ENCODE measurements at regions not wholly inside any gene's neighbourhood (a gene's known extent, or its start where the extent isn't known, plus 50 kb on each side); places are given as distances from the start of the nearest gene placed in this dataset.

- no peak for DNase-seq (ENCODE audit: low read depth in 2 of 2)
Observed at GRCh38 chr10:70939441-70940003, 51.2 kb upstream of the PCBD1 start.

DNA sequence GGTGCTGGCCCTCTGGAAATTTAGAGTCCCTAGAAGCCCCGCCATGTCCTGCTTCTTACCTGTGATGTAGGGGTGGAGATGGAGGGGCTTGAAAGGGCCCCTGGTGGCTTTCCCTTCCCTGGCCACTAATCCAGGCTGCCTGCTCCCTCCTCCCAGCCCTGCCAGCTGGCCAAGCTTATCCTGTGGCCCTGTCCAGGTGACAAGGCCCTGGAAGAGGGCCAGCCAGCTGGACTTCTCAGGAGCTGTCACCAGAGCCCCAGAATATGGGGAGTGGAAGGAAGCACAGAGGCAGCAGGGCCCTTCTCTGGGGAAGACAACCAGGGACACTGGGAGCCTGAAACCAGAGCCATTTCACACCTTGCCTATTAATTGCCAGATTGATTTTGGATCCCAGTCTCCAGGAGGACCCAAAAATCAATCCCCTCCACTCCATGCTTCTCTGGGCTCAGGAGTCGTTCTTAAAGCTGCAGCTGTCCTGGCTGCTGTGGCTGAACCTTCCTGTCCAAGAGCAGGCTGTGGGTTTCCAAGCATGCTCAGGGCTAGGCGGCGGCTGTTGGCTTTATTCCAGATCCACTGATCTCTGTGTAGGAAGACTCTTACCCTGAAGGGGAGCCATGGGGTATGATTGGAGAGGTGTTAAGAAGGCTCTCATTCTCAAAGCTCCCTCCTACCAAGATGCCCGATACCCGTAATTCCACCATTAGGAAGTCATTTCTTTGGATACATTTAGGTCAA is 52.6 kb upstream of the PCBD1 start:
- DNase-seq (ENCODE audit: low read depth in 2 of 2), result no peak

DNA sequence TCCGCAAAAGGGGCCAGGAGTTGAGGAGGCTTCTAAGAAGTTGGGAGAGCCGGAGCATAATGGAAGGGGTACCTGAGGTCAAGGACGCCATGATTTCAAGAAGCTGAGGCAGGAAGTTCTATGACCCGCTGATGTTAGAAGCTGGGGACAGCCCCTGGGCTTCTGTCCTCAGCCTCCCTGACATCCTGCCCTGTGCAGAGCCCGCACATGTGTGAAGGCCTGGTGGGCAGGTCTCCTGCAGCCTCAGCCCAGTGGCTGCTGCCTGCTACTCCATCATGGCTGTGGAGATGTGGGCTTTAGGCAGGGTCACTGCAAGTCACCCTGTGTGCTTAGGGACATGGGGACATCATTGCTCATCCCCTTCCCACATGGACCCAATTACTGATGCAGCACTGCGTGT is 53.8 kb upstream of the PCBD1 start:
- DNase-seq (ENCODE audit: low read depth in 2 of 2), result no peak

DNA sequence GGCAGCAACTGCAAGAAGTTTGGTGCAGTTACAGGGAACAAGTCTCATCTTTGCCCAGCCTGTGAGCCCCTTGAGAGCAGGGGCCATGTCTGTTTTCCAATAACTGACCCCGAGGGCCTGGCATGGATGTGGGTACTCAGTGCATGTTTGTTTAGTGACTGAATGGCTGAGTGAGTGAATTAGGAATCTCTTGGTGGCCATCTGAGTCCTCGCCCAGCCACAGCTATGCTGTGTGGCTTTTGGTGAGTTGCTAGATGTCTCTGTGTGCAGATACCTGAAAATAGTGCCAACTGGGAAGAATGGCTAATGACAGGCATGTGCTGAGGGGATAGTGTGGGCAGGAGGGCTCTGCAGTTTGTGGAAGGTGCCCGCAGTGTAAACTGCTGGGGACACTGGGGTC is 54.4 kb upstream of the PCBD1 start:
- no peak for DNase-seq (ENCODE audit: low read depth in 2 of 2)

DNA sequence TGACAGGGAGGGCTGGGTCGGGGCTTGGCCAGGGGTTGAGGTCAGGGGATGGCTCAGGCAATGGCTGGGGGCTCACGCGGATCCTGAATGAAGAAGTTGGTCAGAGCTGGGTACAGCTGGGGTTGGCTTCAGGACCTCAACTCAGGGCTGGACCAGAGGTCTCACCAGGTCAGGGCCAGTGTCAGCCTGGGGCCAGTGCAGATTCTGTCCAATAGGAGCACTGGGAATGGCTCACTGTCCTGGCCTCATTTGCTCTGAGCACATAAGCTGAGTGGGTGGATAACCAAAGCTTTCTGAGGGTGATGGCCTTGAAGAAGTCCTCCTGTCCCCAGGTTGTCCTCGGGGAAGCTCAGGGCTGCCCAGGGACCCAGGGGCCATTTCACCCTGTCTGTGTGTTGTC is 54.9 kb upstream of the PCBD1 start:
- DNase-seq (ENCODE audit: low read depth in 2 of 2), result no peak

DNA sequence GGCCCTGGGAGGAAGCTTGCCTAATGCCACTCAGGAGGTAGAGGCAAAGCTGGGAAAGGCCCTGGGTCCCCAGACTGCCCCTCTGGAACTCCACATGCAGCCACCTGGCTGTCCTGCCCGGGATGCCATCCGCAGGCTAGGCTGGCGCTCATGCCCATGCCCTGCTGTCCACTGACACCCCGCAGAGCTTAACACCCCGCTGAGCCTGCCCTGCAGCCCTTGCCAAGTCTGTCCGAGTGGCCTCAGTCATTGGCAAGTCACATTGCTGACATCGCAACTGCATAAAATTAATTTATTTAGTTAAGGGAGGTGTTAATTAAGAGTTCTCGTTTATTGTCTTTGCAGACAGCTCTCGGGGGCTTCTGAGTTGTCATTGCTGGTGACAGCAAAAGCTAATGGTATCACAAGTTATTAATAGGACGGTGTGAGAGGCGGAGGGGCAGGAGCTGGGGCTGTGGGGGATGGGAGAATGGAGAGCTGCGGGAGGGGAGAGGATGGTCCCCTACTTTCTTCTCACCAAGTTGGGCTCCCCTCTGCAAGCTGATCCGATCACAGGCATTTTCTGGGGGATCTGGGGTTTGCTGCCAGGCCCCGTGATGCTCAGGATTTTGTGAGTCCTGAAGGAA is 55.6 kb upstream of the PCBD1 start:
- no peak for DNase-seq (ENCODE audit: low read depth in 2 of 2)

GRCh38 chr10:70950037-70950436 is 61.7 kb upstream of the PCBD1 start:
- no peak for DNase-seq (ENCODE audit: low read depth in 2 of 2)

GRCh38 chr10:70950801-70951200 is 62.4 kb upstream of the PCBD1 start:
- DNase-seq (ENCODE audit: low read depth in 2 of 2), result no peak

- DNase-seq (ENCODE audit: low read depth in 2 of 2), result no peak
Observed at GRCh38 chr10:70952401-70952800, 64.0 kb upstream of the PCBD1 start.

DNA sequence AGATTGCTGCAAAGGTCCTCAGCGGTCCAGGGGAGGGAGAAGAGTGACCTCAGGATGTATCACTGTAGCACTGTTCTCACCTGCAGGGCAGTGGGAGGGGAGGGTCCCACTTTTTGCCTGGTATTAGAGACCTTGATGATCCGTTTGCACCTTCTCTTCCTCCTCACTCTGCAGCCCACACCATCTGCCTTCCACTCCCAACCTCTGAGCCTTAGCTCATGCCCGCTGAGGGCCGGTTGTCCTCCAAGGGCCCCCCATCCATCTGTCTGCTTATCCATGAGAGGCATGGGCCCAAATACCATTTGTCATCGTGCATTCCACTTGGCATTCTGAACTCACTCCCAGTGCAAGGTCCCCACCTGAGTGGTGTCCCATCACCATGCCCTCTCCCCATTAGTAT is 64.6 kb upstream of the PCBD1 start:
- no peak for DNase-seq (ENCODE audit: low read depth in 2 of 2)

DNA sequence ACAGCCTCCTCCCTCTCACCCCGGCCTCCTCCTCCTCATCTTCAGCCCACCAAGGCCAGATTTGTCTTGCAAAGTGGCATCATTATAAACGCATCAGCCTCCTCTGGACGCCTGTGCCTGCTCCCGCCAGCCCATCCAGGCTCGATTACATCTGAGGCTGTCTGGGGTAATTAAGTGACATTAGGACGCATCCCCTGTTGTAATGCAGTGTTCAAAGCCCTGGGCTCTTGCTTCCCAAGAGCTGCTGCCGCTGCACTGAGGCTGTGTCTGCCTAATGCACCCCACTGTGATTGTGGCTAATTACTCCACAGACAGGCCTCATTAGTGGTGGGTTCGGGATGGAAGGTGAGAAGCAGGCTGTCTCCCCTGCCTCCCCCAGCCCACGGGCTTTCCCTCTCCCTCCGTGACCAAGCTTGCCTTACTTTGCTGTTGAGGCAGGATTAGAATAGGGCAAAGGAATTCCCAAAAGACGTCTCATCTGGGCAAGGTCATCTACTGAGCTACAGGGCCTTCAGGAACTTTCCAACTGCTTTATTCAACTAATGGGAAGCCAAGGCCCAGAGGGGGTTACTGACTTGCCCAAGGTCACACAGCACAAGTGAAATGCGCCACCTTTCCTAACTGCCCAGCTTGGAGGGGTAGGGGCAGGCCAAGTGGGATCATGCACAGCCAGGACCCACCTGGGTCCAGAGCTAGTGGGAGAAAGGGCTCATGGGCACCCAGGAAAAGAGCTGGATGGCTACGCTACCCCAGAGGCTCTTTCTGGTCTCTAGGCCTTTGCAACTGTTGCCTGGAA is 66.2 kb upstream of the PCBD1 start:
- DNase-seq (ENCODE audit: low read depth in 2 of 2), result no peak

GRCh38 chr10:70956029-70956759 is 67.8 kb upstream of the PCBD1 start:
- no peak for DNase-seq (ENCODE audit: low read depth in 2 of 2)

- DNase-seq (ENCODE audit: low read depth in 2 of 2), result no peak
Observed at GRCh38 chr10:70958396-70958795, 70.0 kb upstream of the PCBD1 start.

DNA sequence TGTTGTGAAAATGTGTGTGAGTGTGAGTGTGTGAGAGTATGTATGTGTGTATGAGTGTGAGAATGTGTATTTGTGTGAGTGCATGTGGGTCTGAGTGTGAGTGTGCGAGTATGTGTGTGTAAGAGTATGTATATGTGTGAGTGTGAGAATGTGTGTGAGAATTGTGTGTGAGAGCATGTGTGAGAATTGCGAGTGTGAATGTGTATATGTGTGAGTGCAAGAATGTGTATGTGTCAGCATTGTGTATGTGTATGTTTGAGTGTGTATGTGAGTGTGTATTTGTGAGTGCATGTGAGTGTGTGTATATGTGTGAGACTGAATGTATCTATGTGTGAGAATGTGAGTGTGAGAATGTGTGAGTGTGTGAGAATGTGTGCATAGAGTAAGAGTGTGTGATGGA is 72.0 kb upstream of the PCBD1 start:
- no peak for DNase-seq (ENCODE audit: low read depth in 2 of 2)

DNA sequence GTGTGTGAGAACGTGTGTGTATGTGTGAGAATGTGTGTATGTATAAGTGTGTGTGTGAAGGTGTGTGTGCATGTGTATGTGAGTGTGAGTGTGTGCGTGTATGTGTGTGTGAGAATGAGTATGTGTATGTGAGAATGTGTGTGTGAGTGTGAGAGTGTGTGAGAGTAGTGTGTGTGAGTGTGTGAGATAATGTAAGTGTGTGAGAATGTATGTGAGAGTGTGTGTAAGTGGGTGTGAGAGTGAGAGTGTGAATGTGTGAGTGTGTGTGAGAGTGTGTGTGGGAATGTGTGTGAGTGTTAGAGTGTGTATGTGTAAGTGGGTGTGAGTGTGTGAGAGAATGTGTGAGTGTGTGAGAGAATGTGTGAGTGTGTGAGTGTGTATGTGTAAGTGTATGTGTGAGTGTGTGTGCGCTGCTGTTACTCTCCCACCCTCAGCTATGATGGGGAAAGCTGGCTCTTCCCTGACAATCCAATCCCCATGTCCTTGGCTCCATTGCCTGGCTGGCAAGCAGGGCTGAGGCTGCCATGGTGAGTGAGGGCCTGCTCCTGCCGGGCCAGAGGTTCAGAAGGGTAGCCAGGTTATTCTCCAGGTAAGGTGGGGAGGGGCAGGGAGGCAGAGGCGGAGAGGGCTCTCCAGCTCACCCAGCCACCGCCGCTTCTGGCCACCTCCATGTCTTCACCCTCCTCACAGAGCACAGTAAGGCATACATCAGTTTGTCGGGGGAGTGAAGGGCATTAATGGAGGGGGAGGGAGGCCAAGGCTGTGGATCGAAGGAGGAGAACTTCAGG is 72.6 kb upstream of the PCBD1 start:
- no peak for DNase-seq (ENCODE audit: low read depth in 2 of 2)

DNA sequence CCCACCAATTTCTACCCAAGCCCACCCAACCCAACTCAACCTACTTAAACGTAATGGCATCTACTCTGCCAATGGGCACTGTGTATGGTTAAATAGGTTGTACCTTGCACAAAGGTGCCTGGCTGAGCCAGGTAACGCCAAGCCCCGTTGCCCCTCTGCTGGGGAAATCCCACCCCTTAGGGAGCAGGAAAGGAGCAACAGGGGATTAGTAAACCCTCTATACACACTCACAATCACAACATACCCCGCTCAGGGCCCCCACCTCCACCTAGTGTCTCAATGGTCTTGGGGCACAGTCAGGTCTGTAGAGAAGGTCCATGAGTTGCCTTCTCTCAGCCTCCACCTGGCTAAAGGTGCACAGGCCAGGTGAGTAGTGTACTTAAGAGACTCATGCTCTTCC is 74.3 kb upstream of the PCBD1 start:
- DNase-seq (ENCODE audit: low read depth in 2 of 2), result no peak

DNA sequence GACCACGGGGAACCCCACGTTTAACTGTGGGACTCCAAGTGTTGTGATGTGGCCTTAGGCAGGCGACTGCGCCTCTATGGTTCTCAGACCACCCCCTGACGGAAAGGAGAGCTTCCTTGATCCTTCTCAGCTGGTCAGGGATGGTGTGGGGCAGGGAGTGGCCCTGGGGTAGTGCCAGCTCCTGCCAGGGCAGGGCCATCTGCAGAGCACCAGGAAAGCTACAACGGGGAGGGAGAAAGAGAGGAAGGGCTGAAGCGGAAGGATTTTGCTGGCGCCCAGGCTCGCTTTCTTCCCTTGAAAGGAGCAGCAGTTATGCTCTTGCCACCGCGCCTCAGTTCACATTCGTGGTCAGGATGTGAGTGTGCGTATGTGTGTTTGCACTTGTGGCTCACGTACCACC is 74.9 kb upstream of the PCBD1 start:
- no peak for DNase-seq (ENCODE audit: low read depth in 2 of 2)

- no peak for DNase-seq (ENCODE audit: low read depth in 2 of 2)
Observed at GRCh38 chr10:70964245-70964644, 75.9 kb upstream of the PCBD1 start.

DNA sequence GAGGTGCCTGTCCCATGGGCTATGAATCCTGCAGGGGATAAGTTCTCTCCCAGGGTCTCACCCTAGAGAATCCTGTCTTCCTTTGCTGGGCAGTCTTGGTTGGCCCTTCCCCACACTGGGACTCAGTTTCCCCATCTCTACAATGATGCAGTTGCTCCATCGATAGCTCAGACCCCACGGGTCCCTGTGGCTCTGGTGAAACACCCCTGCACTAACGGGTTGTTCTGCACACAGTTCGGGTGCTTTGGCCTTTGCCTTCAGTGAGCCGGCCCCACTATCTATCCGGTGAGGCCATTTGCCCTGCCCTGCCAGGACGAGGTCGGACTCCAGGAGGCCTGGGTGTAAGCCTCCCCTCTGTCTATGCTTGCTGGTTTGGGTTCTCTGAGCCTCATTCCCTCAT is 76.5 kb upstream of the PCBD1 start:
- DNase-seq (ENCODE audit: low read depth in 2 of 2), result no peak

DNA sequence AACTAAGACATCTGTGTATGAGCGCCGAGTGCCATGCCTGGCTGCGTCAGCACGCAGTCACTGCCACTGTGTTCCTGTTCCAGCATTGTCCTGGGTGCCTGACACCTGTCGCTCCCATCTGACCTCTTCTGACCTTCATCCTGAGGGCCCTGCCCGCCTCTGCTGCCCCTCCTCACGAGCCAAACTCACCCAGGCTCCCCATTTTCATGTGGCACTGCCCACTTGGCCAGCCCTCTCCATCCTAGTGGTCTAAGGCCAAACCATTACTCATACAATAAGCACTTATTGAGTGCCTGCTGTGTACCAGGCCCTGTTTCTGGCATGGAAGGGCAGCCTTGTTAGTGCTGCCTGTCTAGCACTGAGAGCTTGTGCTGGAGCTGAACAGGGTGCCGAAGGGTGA is 77.2 kb upstream of the PCBD1 start:
- DNase-seq (ENCODE audit: low read depth in 2 of 2), result no peak

All from stimulated activated CD4-positive, alpha-beta T cell treated with anti-CD3 and anti-CD28 coated beads, Interleukin-4, amount 100 ng/mL, for 48 hours (primary cell).